ENCODE measurements at regions not wholly inside any gene's neighbourhood (a gene's known extent, or its start where the extent isn't known, plus 50 kb on each side); places are given as distances from the start of the nearest gene placed in this dataset.

GRCh38 chr3:90056281-90057032 is 949.0 kb downstream of the EPHA3 start:
- no peak overlapping the region for H3K9ac ChIP-seq (replicated peaks; ENCODE audit: extremely low read depth, insufficient read depth, low read length)
- H4K20me1 ChIP-seq (replicated peaks; ENCODE audit: control insufficient read depth, extremely low read depth, insufficient read depth, low read length): no peaks in the 10 kb centered on the region
- no peak overlapping the region for H3K27ac ChIP-seq (ENCODE audit: insufficient read depth, low read depth, low read length)
- no peak overlapping the region for H3K4me3 ChIP-seq (replicated peaks in 1 of 3; ENCODE audit: insufficient read depth in 1 of 3, low read depth in 1 of 3, low read length in 3 of 3)
- no peak for DNase-seq (ENCODE audit: low read depth, low spot score)
- H3K27me3 ChIP-seq (ENCODE audit: control insufficient read depth in 2 of 2, insufficient read depth in 2 of 2, low read length in 2 of 2): no peaks in the 10 kb centered on the region
- no peaks in the 10 kb centered on the region for H3K36me3 ChIP-seq (ENCODE audit: control insufficient read depth in 2 of 2, extremely low read depth in 1 of 2, insufficient read depth in 2 of 2, low read length in 2 of 2)
- dilution Hi-C loops (cut with MboI; ENCODE audit: extremely low pct_ligation_motif_present, low sequenced_read_pairs) (no loop called here), intact Hi-C loops (cut with micrococcal nuclease) (no loop called here)
- TF ChIP-seq EZH2 (IDR thresholded peaks at IDR 0.05; ENCODE audit: borderline replicate concordance, low read depth, low read length, severe bottlenecking): no peak
- TF ChIP-seq CTCF (IDR thresholded peaks at IDR 0.05; ENCODE audit: extremely low read depth in 1 of 2, insufficient read depth in 1 of 2, low read depth in 1 of 2, low read length in 2 of 2): no peak
- TF ChIP-seq MYC (IDR thresholded peaks at IDR 0.05; ENCODE audit: low read depth, low read length): no peak
- TF ChIP-seq POLR2AphosphoS5 (IDR thresholded peaks at IDR 0.05; ENCODE audit: insufficient read depth, low read depth, low read length): no peak
- no peak for FAIRE-seq
- H3K79me2 ChIP-seq (ENCODE audit: control insufficient read depth, insufficient read depth, low read length): no peaks in the 10 kb centered on the region
- CTCF ChIA-PET: no interaction called here
- POLR2A ChIA-PET: no interaction called here
- no peaks in the 10 kb centered on the region for H3K4me1 ChIP-seq (ENCODE audit: control insufficient read depth, extremely low read depth, insufficient read depth, low read length)
- H3K9me3 ChIP-seq (replicated peaks; ENCODE audit: control insufficient read depth, insufficient read depth, low read length): peaks cover 3% of the 10 kb centered on the region
- H2AFZ ChIP-seq (ENCODE audit: low read depth, low read length): no peak overlapping the region
- no TSS peak for BruUV-seq (replicated peaks)
- H3K4me2 ChIP-seq (ENCODE audit: insufficient read depth, low read length): no peak overlapping the region
- H3K9me1 ChIP-seq (replicated peaks; ENCODE audit: control insufficient read depth, extremely low read depth, insufficient read depth, low read length): no peaks in the 10 kb centered on the region

DNA sequence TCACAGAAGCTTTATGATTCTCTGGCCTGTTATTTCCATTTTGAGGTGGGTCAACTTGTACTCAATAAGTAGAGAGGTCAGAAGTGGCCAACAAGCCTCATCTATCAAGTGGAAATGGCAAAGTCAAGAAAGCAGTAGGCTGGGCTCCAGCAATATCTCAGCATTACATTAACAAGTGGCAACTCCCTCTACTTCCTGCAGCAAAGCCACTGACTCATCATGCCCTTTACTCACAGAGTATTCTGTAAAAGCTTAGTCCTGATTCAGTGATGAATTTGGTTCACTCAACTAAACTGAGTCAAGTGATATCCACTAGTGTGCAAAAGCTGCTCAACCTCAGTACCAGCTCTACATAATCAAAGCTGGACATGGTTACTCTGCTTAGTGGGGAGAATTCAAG is 954.6 kb downstream of the EPHA3 start:
- Histone ChIP-seq H3K4me3 (replicated peaks in 1 of 3; ENCODE audit: insufficient read depth in 1 of 3, low read depth in 1 of 3, low read length in 3 of 3) (no peak overlapping the region), H3K9me3 (replicated peaks; ENCODE audit: control insufficient read depth, insufficient read depth, low read length) (peaks cover 6% of the 10 kb centered on the region), H3K9ac (replicated peaks; ENCODE audit: extremely low read depth, insufficient read depth, low read length) (no peak overlapping the region), H3K9me1 (replicated peaks; ENCODE audit: control insufficient read depth, extremely low read depth, insufficient read depth, low read length) (no peaks in the 10 kb centered on the region), H3K36me3 (ENCODE audit: control insufficient read depth in 2 of 2, extremely low read depth in 1 of 2, insufficient read depth in 2 of 2, low read length in 2 of 2) (no peaks in the 10 kb centered on the region), H3K27ac (ENCODE audit: insufficient read depth, low read depth, low read length) (no peak overlapping the region), H3K27me3 (ENCODE audit: control insufficient read depth in 2 of 2, insufficient read depth in 2 of 2, low read length in 2 of 2) (no peaks in the 10 kb centered on the region), H3K79me2 (ENCODE audit: control insufficient read depth, insufficient read depth, low read length) (no peaks in the 10 kb centered on the region), H3K4me1 (ENCODE audit: control insufficient read depth, extremely low read depth, insufficient read depth, low read length) (no peaks in the 10 kb centered on the region), H2AFZ (ENCODE audit: low read depth, low read length) (no peak overlapping the region), H3K4me2 (ENCODE audit: insufficient read depth, low read length) (no peak overlapping the region), H4K20me1 (replicated peaks; ENCODE audit: control insufficient read depth, extremely low read depth, insufficient read depth, low read length) (no peaks in the 10 kb centered on the region)
- no TSS peak for BruUV-seq (replicated peaks)
- CTCF ChIA-PET: no interaction called here
- POLR2A ChIA-PET: no interaction called here
- FAIRE-seq: no peak
- intact Hi-C loops (cut with micrococcal nuclease): no loop called here
- dilution Hi-C loops (cut with MboI; ENCODE audit: extremely low pct_ligation_motif_present, low sequenced_read_pairs): no loop called here
- TF ChIP-seq FOS (IDR thresholded peaks at IDR 0.05; ENCODE audit: borderline replicate concordance, insufficient read depth, low read length): no peak
- no peak for TF ChIP-seq MAX (IDR thresholded peaks at IDR 0.05; ENCODE audit: insufficient read depth, insufficient read length)
- TF ChIP-seq POLR2A (IDR thresholded peaks at IDR 0.05; ENCODE audit: low read depth, low read length): no peak
- TF ChIP-seq GATA2 (IDR thresholded peaks at IDR 0.05; ENCODE audit: insufficient read depth, insufficient read length, low read depth, low read length): no peak
- no peak for DNase-seq (ENCODE audit: low read depth, low spot score)

Measured in endothelial cell of umbilical vein (primary cell).